ENCODE measurements at regions not wholly inside any gene's neighbourhood (a gene's known extent, or its start where the extent isn't known, plus 50 kb on each side); places are given as distances from the start of the nearest gene placed in this dataset.

GRCh38 chr11:69923641-69924307 lies 104.6 kb upstream of the FGF3 start:
- 85 to 92% (median 91%) methylated on average over 12 to 13 of the region's 13 CpGs for WGBS, 5 donors
- H3K27ac ChIP-seq, result no peak overlapping the region
- DNase-seq, result peak; percentile 58
- peaks cover 0 to 99% (median 38%) of the 10 kb centered on the region in 7 donors for H3K27me3 ChIP-seq (replicated peaks in 1 of 7)
- H3K9me3 ChIP-seq, result no peaks in the 10 kb centered on the region
- TF ChIP-seq CTCF (IDR thresholded peaks at IDR 0.05 in 8 of 11, conservative IDR thresholded peaks at IDR 0.05 in 3 of 11), result no peak
- no peak for TF ChIP-seq POLR2A (IDR thresholded peaks at IDR 0.05)
- TF ChIP-seq POLR2AphosphoS5 (IDR thresholded peaks at IDR 0.05), result no peak
- intact Hi-C loops (cut with DNase I; ENCODE audit: low total_unique reads), result no loop called here
- no peaks in the 10 kb centered on the region for H3K36me3 ChIP-seq
- H3K4me3 ChIP-seq, result no peak overlapping the region
- H3K4me1 ChIP-seq, result peaks cover 0 to 21% (median 12%) of the 10 kb centered on the region in 6 donors

- Histone ChIP-seq H3K4me1 (peaks cover 0 to 16% (median 9%) of the 10 kb centered on the region in 6 donors), H3K27ac (no peak overlapping the region), H3K36me3 (no peaks in the 10 kb centered on the region), H3K27me3 (replicated peaks in 1 of 7) (peaks cover 0 to 99% (median 32%) of the 10 kb centered on the region in 7 donors), H3K9me3 (peaks cover 0 to 6% (median 0%) of the 10 kb centered on the region in 8 donors), H3K4me3 (no peak overlapping the region)
- 45 to 72% (median 52%) methylated on average over 2 of the region's 2 CpGs for WGBS, 5 donors
- no peak for DNase-seq
- intact Hi-C loops (cut with DNase I; ENCODE audit: low total_unique reads), result no loop called here
- no peak for TF ChIP-seq POLR2AphosphoS5 (IDR thresholded peaks at IDR 0.05)
- TF ChIP-seq CTCF (IDR thresholded peaks at IDR 0.05 in 8 of 11, conservative IDR thresholded peaks at IDR 0.05 in 3 of 11), result no peak
- no peak for TF ChIP-seq POLR2A (IDR thresholded peaks at IDR 0.05)
These were observed 105.3 kb upstream of the FGF3 start for GRCh38 chr11:69924308-69925161.

GRCh38 chr11:69925366-69926196 lies 106.4 kb upstream of the FGF3 start:
- H3K27ac ChIP-seq, result no peak overlapping the region
- 2 to 9% (median 3%) methylated on average over 21 to 22 of the region's 22 CpGs for WGBS, 5 donors

More at GRCh38 chr11:69925366-69926196, 106.4 kb upstream of the FGF3 start:
- peak; percentile 52 for DNase-seq
- no peak for TF ChIP-seq CTCF (IDR thresholded peaks at IDR 0.05 in 8 of 11, conservative IDR thresholded peaks at IDR 0.05 in 3 of 11)
- TF ChIP-seq POLR2A (IDR thresholded peaks at IDR 0.05), result no peak
- no peak for TF ChIP-seq POLR2AphosphoS5 (IDR thresholded peaks at IDR 0.05)
- Histone ChIP-seq H3K27me3 (replicated peaks in 1 of 7) (peaks cover 0 to 99% (median 29%) of the 10 kb centered on the region in 7 donors), H3K9me3 (peaks cover 0 to 10% (median 0%) of the 10 kb centered on the region in 8 donors), H3K36me3 (no peaks in the 10 kb centered on the region), H3K4me3 (no peak overlapping the region), H3K4me1 (peaks cover 0 to 16% (median 9%) of the 10 kb centered on the region in 6 donors)
- intact Hi-C loops (cut with DNase I; ENCODE audit: low total_unique reads), result no loop called here

Data from spleen (tissue), 11 donors.